ENCODE measurements at regions not wholly inside any gene's neighbourhood (a gene's known extent, or its start where the extent isn't known, plus 50 kb on each side); places are given as distances from the start of the nearest gene placed in this dataset.

- H3K9me3 ChIP-seq (ENCODE audit: control insufficient read depth in 5 of 5, low read length in 5 of 5): peaks cover 0 to 27% (median 14%) of the 10 kb centered on the region in 5 donors
These were observed 1312.9 kb upstream of the FLRT2 start for GRCh38 chr14:84217066-84217465.

GRCh38 chr14:84225268-84225667 is 1304.7 kb upstream of the FLRT2 start:
- H3K27ac ChIP-seq (ENCODE audit: low read depth, low read length): no peak overlapping the region

More at GRCh38 chr14:84217066-84217465, 1312.9 kb upstream of the FLRT2 start:
- H3K9ac ChIP-seq (ENCODE audit: low read length in 5 of 5): no peak overlapping the region
- H3K4me1 ChIP-seq (ENCODE audit: control insufficient read depth in 5 of 5, insufficient read depth in 5 of 5, low read length in 5 of 5): no peaks in the 10 kb centered on the region
- H3K4me3 ChIP-seq (ENCODE audit: low read depth in 1 of 5, low read length in 5 of 5): no peak overlapping the region
- no peak overlapping the region for H3K27ac ChIP-seq (ENCODE audit: low read depth, low read length)
- H3K27me3 ChIP-seq (ENCODE audit: control insufficient read depth in 5 of 5, insufficient read depth in 4 of 5, low read length in 5 of 5): no peaks in the 10 kb centered on the region
- H3K36me3 ChIP-seq (ENCODE audit: control insufficient read depth in 5 of 5, insufficient read depth in 5 of 5, low read length in 5 of 5): peaks cover 0 to 6% (median 0%) of the 10 kb centered on the region in 5 donors

GRCh38 chr14:84228702-84229101 is 1301.2 kb upstream of the FLRT2 start:
- no peaks in the 10 kb centered on the region for H3K9me3 ChIP-seq (ENCODE audit: control insufficient read depth in 5 of 5, low read length in 5 of 5)
- no peak overlapping the region for H3K4me3 ChIP-seq (ENCODE audit: low read depth in 1 of 5, low read length in 5 of 5)
- no peaks in the 10 kb centered on the region for H3K27me3 ChIP-seq (ENCODE audit: control insufficient read depth in 5 of 5, insufficient read depth in 4 of 5, low read length in 5 of 5)
- no peaks in the 10 kb centered on the region for H3K36me3 ChIP-seq (ENCODE audit: control insufficient read depth in 5 of 5, insufficient read depth in 5 of 5, low read length in 5 of 5)
- H3K4me1 ChIP-seq (ENCODE audit: control insufficient read depth in 5 of 5, insufficient read depth in 5 of 5, low read length in 5 of 5): peaks cover 0 to 6% (median 0%) of the 10 kb centered on the region in 5 donors
- no peak overlapping the region for H3K9ac ChIP-seq (ENCODE audit: low read length in 5 of 5)
- no peak overlapping the region for H3K27ac ChIP-seq (ENCODE audit: low read depth, low read length)

More at GRCh38 chr14:84225268-84225667, 1304.7 kb upstream of the FLRT2 start:
- Histone ChIP-seq H3K9me3 (ENCODE audit: control insufficient read depth in 5 of 5, low read length in 5 of 5) (no peaks in the 10 kb centered on the region), H3K4me1 (ENCODE audit: control insufficient read depth in 5 of 5, insufficient read depth in 5 of 5, low read length in 5 of 5) (peaks cover 0 to 6% (median 0%) of the 10 kb centered on the region in 5 donors), H3K9ac (ENCODE audit: low read length in 5 of 5) (no peak overlapping the region), H3K27me3 (ENCODE audit: control insufficient read depth in 5 of 5, insufficient read depth in 4 of 5, low read length in 5 of 5) (no peaks in the 10 kb centered on the region), H3K4me3 (ENCODE audit: low read depth in 1 of 5, low read length in 5 of 5) (no peak overlapping the region), H3K36me3 (ENCODE audit: control insufficient read depth in 5 of 5, insufficient read depth in 5 of 5, low read length in 5 of 5) (no peaks in the 10 kb centered on the region)

DNA sequence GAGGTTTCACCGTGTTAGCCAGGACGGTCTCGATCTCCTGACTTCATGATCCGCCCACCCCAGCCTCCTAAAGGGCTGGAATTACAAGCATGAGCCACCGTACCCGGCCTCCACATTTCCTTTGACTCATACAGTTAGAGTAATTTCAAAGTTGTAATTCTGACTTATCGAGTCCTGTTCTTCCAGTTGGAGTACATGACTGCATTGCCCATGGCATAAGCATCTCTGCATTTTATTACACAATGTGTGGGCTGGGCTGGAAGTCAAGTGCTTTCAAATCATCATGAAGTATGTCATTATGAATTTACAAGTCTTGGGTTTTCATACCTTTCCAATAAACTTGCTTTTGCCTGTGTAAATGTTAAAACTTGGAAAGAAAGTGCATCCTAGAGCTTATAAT is 1295.7 kb upstream of the FLRT2 start:
- Histone ChIP-seq H3K27ac (ENCODE audit: low read depth, low read length) (no peak overlapping the region), H3K36me3 (ENCODE audit: control insufficient read depth in 5 of 5, insufficient read depth in 5 of 5, low read length in 5 of 5) (no peaks in the 10 kb centered on the region)

DNA sequence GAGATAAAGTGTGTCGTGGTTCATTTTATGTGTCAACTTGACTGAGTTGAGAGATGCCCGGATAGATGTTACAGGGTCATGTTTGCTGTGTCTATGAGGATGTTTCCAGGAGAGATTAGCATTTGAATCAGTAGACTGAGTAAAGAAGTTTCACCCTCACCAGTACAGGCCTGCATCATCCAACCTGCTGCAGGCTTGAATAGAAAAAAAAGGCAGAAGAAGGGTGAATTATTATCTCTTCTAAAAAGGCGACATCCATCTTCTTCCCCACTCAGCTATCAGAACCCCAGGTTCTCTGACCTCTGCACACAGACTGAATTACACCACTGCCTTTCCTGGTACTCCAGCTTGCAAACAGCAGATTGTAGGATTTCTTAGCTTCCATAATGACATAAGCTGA is 1293.7 kb upstream of the FLRT2 start:
- H3K4me3 ChIP-seq (ENCODE audit: low read depth in 1 of 5, low read length in 5 of 5): no peak overlapping the region
- no peak overlapping the region for H3K27ac ChIP-seq (ENCODE audit: low read depth, low read length)

More for the DNA sequence above, 1295.7 kb upstream of the FLRT2 start:
- no peak overlapping the region for H3K4me3 ChIP-seq (ENCODE audit: low read depth in 1 of 5, low read length in 5 of 5)
- no peaks in the 10 kb centered on the region for H3K9me3 ChIP-seq (ENCODE audit: control insufficient read depth in 5 of 5, low read length in 5 of 5)
- no peak overlapping the region for H3K9ac ChIP-seq (ENCODE audit: low read length in 5 of 5)
- H3K27me3 ChIP-seq (ENCODE audit: control insufficient read depth in 5 of 5, insufficient read depth in 4 of 5, low read length in 5 of 5): no peaks in the 10 kb centered on the region
- no peaks in the 10 kb centered on the region for H3K4me1 ChIP-seq (ENCODE audit: control insufficient read depth in 5 of 5, insufficient read depth in 5 of 5, low read length in 5 of 5)

DNA sequence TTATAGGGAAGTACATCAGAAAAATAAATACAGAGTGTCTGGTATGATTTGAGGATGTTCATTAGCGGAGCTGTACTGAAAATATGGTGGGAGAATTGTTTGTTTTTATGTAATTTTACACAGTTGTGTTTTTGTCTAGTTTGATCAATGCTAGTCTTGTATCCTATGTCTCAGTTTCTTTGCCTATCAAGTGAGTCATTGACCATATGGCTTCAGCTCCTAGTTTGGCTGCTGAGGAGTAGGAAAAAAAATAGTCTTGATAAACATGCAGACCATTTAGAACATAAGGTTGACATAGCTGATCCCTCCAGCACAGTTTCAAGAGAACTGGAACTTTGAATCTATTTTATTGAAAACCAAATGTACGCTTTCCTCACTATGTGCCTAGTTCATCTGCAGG is 1292.1 kb upstream of the FLRT2 start:
- no peaks in the 10 kb centered on the region for H3K36me3 ChIP-seq (ENCODE audit: control insufficient read depth in 5 of 5, insufficient read depth in 5 of 5, low read length in 5 of 5)
- no peak overlapping the region for H3K27ac ChIP-seq (ENCODE audit: low read depth, low read length)
- H3K4me3 ChIP-seq (ENCODE audit: low read depth in 1 of 5, low read length in 5 of 5): no peak overlapping the region
- no peaks in the 10 kb centered on the region for H3K27me3 ChIP-seq (ENCODE audit: control insufficient read depth in 5 of 5, insufficient read depth in 4 of 5, low read length in 5 of 5)
- no peaks in the 10 kb centered on the region for H3K9me3 ChIP-seq (ENCODE audit: control insufficient read depth in 5 of 5, low read length in 5 of 5)
- no peak overlapping the region for H3K9ac ChIP-seq (ENCODE audit: low read length in 5 of 5)
- no peaks in the 10 kb centered on the region for H3K4me1 ChIP-seq (ENCODE audit: control insufficient read depth in 5 of 5, insufficient read depth in 5 of 5, low read length in 5 of 5)

More for the DNA sequence above, 1293.7 kb upstream of the FLRT2 start:
- Histone ChIP-seq H3K9ac (ENCODE audit: low read length in 5 of 5) (no peak overlapping the region), H3K36me3 (ENCODE audit: control insufficient read depth in 5 of 5, insufficient read depth in 5 of 5, low read length in 5 of 5) (no peaks in the 10 kb centered on the region), H3K4me1 (ENCODE audit: control insufficient read depth in 5 of 5, insufficient read depth in 5 of 5, low read length in 5 of 5) (no peaks in the 10 kb centered on the region), H3K9me3 (ENCODE audit: control insufficient read depth in 5 of 5, low read length in 5 of 5) (no peaks in the 10 kb centered on the region), H3K27me3 (ENCODE audit: control insufficient read depth in 5 of 5, insufficient read depth in 4 of 5, low read length in 5 of 5) (no peaks in the 10 kb centered on the region)

GRCh38 chr14:84247693-84248092 is 1282.3 kb upstream of the FLRT2 start:
- Histone ChIP-seq H3K27me3 (ENCODE audit: control insufficient read depth in 5 of 5, insufficient read depth in 4 of 5, low read length in 5 of 5) (no peaks in the 10 kb centered on the region), H3K9ac (ENCODE audit: low read length in 5 of 5) (no peak overlapping the region), H3K9me3 (ENCODE audit: control insufficient read depth in 5 of 5, low read length in 5 of 5) (peaks cover 0 to 3% (median 0%) of the 10 kb centered on the region in 5 donors), H3K4me1 (ENCODE audit: control insufficient read depth in 5 of 5, insufficient read depth in 5 of 5, low read length in 5 of 5) (peaks cover 0 to 17% (median 0%) of the 10 kb centered on the region in 5 donors), H3K27ac (ENCODE audit: low read depth, low read length) (no peak overlapping the region), H3K4me3 (ENCODE audit: low read depth in 1 of 5, low read length in 5 of 5) (no peak overlapping the region), H3K36me3 (ENCODE audit: control insufficient read depth in 5 of 5, insufficient read depth in 5 of 5, low read length in 5 of 5) (no peaks in the 10 kb centered on the region)

DNA sequence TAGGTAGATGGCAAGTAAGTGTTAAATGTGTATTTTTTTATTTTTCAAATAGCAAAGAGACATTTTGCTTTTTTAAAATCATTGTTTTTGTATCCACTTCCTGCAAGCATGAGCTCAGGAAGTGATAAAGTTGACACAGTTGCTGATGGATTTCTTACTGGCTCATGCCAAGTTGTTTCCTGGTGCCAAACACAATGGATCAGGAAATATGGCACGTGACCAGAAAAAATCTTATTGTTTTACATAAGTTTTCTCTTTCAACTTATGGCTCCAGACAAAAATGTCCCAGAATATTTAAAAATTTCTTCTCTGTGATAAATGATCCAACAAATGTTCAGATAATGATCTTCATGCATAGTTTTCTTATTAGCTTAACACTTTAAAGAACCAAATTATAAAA is 1279.1 kb upstream of the FLRT2 start:
- Histone ChIP-seq H3K4me1 (ENCODE audit: control insufficient read depth in 5 of 5, insufficient read depth in 5 of 5, low read length in 5 of 5) (peaks cover 0 to 42% (median 10%) of the 10 kb centered on the region in 5 donors), H3K36me3 (ENCODE audit: control insufficient read depth in 5 of 5, insufficient read depth in 5 of 5, low read length in 5 of 5) (no peaks in the 10 kb centered on the region), H3K27me3 (ENCODE audit: control insufficient read depth in 5 of 5, insufficient read depth in 4 of 5, low read length in 5 of 5) (no peaks in the 10 kb centered on the region), H3K9ac (ENCODE audit: low read length in 5 of 5) (no peak overlapping the region), H3K4me3 (ENCODE audit: low read depth in 1 of 5, low read length in 5 of 5) (no peak overlapping the region), H3K27ac (ENCODE audit: low read depth, low read length) (no peak overlapping the region), H3K9me3 (ENCODE audit: control insufficient read depth in 5 of 5, low read length in 5 of 5) (no peaks in the 10 kb centered on the region)

- Histone ChIP-seq H3K36me3 (ENCODE audit: control insufficient read depth in 5 of 5, insufficient read depth in 5 of 5, low read length in 5 of 5) (no peaks in the 10 kb centered on the region), H3K27ac (ENCODE audit: low read depth, low read length) (no peak overlapping the region), H3K9me3 (ENCODE audit: control insufficient read depth in 5 of 5, low read length in 5 of 5) (no peaks in the 10 kb centered on the region), H3K9ac (ENCODE audit: low read length in 5 of 5) (no peak overlapping the region), H3K27me3 (ENCODE audit: control insufficient read depth in 5 of 5, insufficient read depth in 4 of 5, low read length in 5 of 5) (no peaks in the 10 kb centered on the region), H3K4me3 (ENCODE audit: low read depth in 1 of 5, low read length in 5 of 5) (no peak overlapping the region), H3K4me1 (ENCODE audit: control insufficient read depth in 5 of 5, insufficient read depth in 5 of 5, low read length in 5 of 5) (peaks cover 0 to 42% (median 10%) of the 10 kb centered on the region in 5 donors)
These were observed 1278.4 kb upstream of the FLRT2 start for GRCh38 chr14:84251411-84252115.

DNA sequence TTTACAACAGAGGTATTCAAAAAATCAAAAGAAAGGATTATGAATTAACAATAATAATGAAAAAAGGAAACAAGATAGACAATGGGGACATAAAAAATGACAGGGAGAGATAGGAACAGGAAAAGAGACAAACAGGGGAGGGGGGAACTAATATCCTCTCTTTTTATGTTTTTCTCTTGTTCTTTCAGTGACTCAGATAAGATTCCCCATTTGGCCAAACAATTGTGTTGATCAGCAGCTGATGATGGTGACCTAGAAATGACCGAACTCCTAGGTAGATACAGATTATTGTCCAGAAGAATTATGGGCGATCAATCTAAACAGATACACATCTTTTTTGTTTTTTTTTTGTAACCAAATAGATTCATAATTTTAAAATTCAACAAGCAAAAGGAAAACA is 1277.2 kb upstream of the FLRT2 start:
- Histone ChIP-seq H3K27me3 (ENCODE audit: control insufficient read depth in 5 of 5, insufficient read depth in 4 of 5, low read length in 5 of 5) (no peaks in the 10 kb centered on the region), H3K9ac (ENCODE audit: low read length in 5 of 5) (no peak overlapping the region), H3K27ac (ENCODE audit: low read depth, low read length) (no peak overlapping the region), H3K36me3 (ENCODE audit: control insufficient read depth in 5 of 5, insufficient read depth in 5 of 5, low read length in 5 of 5) (no peaks in the 10 kb centered on the region), H3K9me3 (ENCODE audit: control insufficient read depth in 5 of 5, low read length in 5 of 5) (no peaks in the 10 kb centered on the region), H3K4me3 (ENCODE audit: low read depth in 1 of 5, low read length in 5 of 5) (no peak overlapping the region), H3K4me1 (ENCODE audit: control insufficient read depth in 5 of 5, insufficient read depth in 5 of 5, low read length in 5 of 5) (peaks cover 0 to 42% (median 10%) of the 10 kb centered on the region in 5 donors)
